ENCODE measurements at regions not wholly inside any gene's neighbourhood (a gene's known extent, or its start where the extent isn't known, plus 50 kb on each side); places are given as distances from the start of the nearest gene placed in this dataset.

- H3K9ac ChIP-seq (ENCODE audit: insufficient read length) = no peak overlapping the region
- DNase-seq (ENCODE audit: low read depth, low spot score) = no peak
- H3K36me3 ChIP-seq (ENCODE audit: insufficient read depth, low read length) = no peaks in the 10 kb centered on the region
- H3K9me3 ChIP-seq (ENCODE audit: low read depth, low read length) = no peaks in the 10 kb centered on the region
- TF ChIP-seq EZH2 (IDR thresholded peaks at IDR 0.05) (no peak), FOXP2 (optimal IDR thresholded peaks at IDR 0.05; ENCODE audit: control extremely low read depth, extremely low read length, insufficient read depth) (no peak), POLR2AphosphoS5 (IDR thresholded peaks at IDR 0.05; ENCODE audit: borderline replicate concordance, low read depth, low read length) (no peak)
- H3K4me3 ChIP-seq = no peak overlapping the region
- H3K27ac ChIP-seq = no peak overlapping the region
These were observed 622.4 kb downstream of the BCKDHB start for GRCh38 chr6:80728830-80729229.

- no peak for TF ChIP-seq FOXP2 (optimal IDR thresholded peaks at IDR 0.05; ENCODE audit: control extremely low read depth, extremely low read length, insufficient read depth)
- no peak for TF ChIP-seq EZH2 (IDR thresholded peaks at IDR 0.05)
- no peak for TF ChIP-seq POLR2AphosphoS5 (IDR thresholded peaks at IDR 0.05; ENCODE audit: borderline replicate concordance, low read depth, low read length)
- Histone ChIP-seq H3K27ac (no peak overlapping the region), H3K36me3 (ENCODE audit: insufficient read depth, low read length) (no peaks in the 10 kb centered on the region), H3K9me3 (ENCODE audit: low read depth, low read length) (no peaks in the 10 kb centered on the region), H3K4me3 (no peak overlapping the region), H3K9ac (ENCODE audit: insufficient read length) (no peak overlapping the region)
- no peak for DNase-seq (ENCODE audit: low read depth, low spot score)
These were observed 621.8 kb downstream of the BCKDHB start for GRCh38 chr6:80728101-80728750.

- no peak overlapping the region for H3K9ac ChIP-seq (ENCODE audit: insufficient read length)
- peak; percentile 14 for DNase-seq (ENCODE audit: low read depth, low spot score)
- H3K27ac ChIP-seq = no peak overlapping the region
- no peak overlapping the region; the same call in 1 of the 2 replicates for H3K4me3 ChIP-seq
- no peaks in the 10 kb centered on the region for H3K36me3 ChIP-seq (ENCODE audit: insufficient read depth, low read length)
- TF ChIP-seq EZH2 (IDR thresholded peaks at IDR 0.05) (no peak), FOXP2 (optimal IDR thresholded peaks at IDR 0.05; ENCODE audit: control extremely low read depth, extremely low read length, insufficient read depth) (peak; percentile 12), POLR2AphosphoS5 (IDR thresholded peaks at IDR 0.05; ENCODE audit: borderline replicate concordance, low read depth, low read length) (no peak)
- no peaks in the 10 kb centered on the region for H3K9me3 ChIP-seq (ENCODE audit: low read depth, low read length)
These were observed 618.9 kb downstream of the BCKDHB start for GRCh38 chr6:80725156-80725930.

GRCh38 chr6:80720824-80721223 lies 614.4 kb downstream of the BCKDHB start:
- Histone ChIP-seq H3K9ac (ENCODE audit: insufficient read length) (no peak overlapping the region), H3K9me3 (ENCODE audit: low read depth, low read length) (no peaks in the 10 kb centered on the region), H3K36me3 (ENCODE audit: insufficient read depth, low read length) (no peaks in the 10 kb centered on the region), H3K4me3 (no peak overlapping the region), H3K27ac (no peak overlapping the region)
- TF ChIP-seq FOXP2 (optimal IDR thresholded peaks at IDR 0.05; ENCODE audit: control extremely low read depth, extremely low read length, insufficient read depth) (no peak), EZH2 (IDR thresholded peaks at IDR 0.05) (no peak), POLR2AphosphoS5 (IDR thresholded peaks at IDR 0.05; ENCODE audit: borderline replicate concordance, low read depth, low read length) (no peak)
- no peak for DNase-seq (ENCODE audit: low read depth, low spot score)

GRCh38 chr6:80714513-80714912 lies 608.0 kb downstream of the BCKDHB start:
- Histone ChIP-seq H3K27ac (no peak overlapping the region), H3K9ac (ENCODE audit: insufficient read length) (no peak overlapping the region), H3K9me3 (ENCODE audit: low read depth, low read length) (no peaks in the 10 kb centered on the region), H3K36me3 (ENCODE audit: insufficient read depth, low read length) (no peaks in the 10 kb centered on the region), H3K4me3 (no peak overlapping the region)
- no peak for DNase-seq (ENCODE audit: low read depth, low spot score)
- TF ChIP-seq FOXP2 (optimal IDR thresholded peaks at IDR 0.05; ENCODE audit: control extremely low read depth, extremely low read length, insufficient read depth) (no peak), EZH2 (IDR thresholded peaks at IDR 0.05) (no peak), POLR2AphosphoS5 (IDR thresholded peaks at IDR 0.05; ENCODE audit: borderline replicate concordance, low read depth, low read length) (no peak)

- TF ChIP-seq FOXP2 (optimal IDR thresholded peaks at IDR 0.05; ENCODE audit: control extremely low read depth, extremely low read length, insufficient read depth) = no peak
- no peak for TF ChIP-seq EZH2 (IDR thresholded peaks at IDR 0.05)
- no peak for TF ChIP-seq POLR2AphosphoS5 (IDR thresholded peaks at IDR 0.05; ENCODE audit: borderline replicate concordance, low read depth, low read length)
- Histone ChIP-seq H3K36me3 (ENCODE audit: insufficient read depth, low read length) (no peaks in the 10 kb centered on the region), H3K4me3 (no peak overlapping the region), H3K27ac (no peak overlapping the region), H3K9me3 (ENCODE audit: low read depth, low read length) (no peaks in the 10 kb centered on the region), H3K9ac (ENCODE audit: insufficient read length) (no peak overlapping the region)
- DNase-seq (ENCODE audit: low read depth, low spot score) = no peak
These were observed 592.0 kb downstream of the BCKDHB start for GRCh38 chr6:80698459-80698858.

GRCh38 chr6:80696268-80696667 lies 589.8 kb downstream of the BCKDHB start:
- Histone ChIP-seq H3K36me3 (ENCODE audit: insufficient read depth, low read length) (no peaks in the 10 kb centered on the region), H3K9ac (ENCODE audit: insufficient read length) (no peak overlapping the region), H3K27ac (no peak overlapping the region), H3K9me3 (ENCODE audit: low read depth, low read length) (no peaks in the 10 kb centered on the region), H3K4me3 (no peak overlapping the region)
- TF ChIP-seq EZH2 (IDR thresholded peaks at IDR 0.05) = no peak
- no peak for TF ChIP-seq FOXP2 (optimal IDR thresholded peaks at IDR 0.05; ENCODE audit: control extremely low read depth, extremely low read length, insufficient read depth)
- TF ChIP-seq POLR2AphosphoS5 (IDR thresholded peaks at IDR 0.05; ENCODE audit: borderline replicate concordance, low read depth, low read length) = no peak
- no peak for DNase-seq (ENCODE audit: low read depth, low spot score)

- no peaks in the 10 kb centered on the region for H3K36me3 ChIP-seq (ENCODE audit: insufficient read depth, low read length)
- H3K9me3 ChIP-seq (ENCODE audit: low read depth, low read length) = no peaks in the 10 kb centered on the region
- DNase-seq (ENCODE audit: low read depth, low spot score) = peak; percentile 12
- peak overlapping the region; percentile 44 for H3K4me3 ChIP-seq
- H3K9ac ChIP-seq (ENCODE audit: insufficient read length) = peak overlapping the region; percentile 13
- peak overlapping the region; percentile 52 for H3K27ac ChIP-seq
- TF ChIP-seq POLR2AphosphoS5 (IDR thresholded peaks at IDR 0.05; ENCODE audit: borderline replicate concordance, low read depth, low read length) (no peak), EZH2 (IDR thresholded peaks at IDR 0.05) (no peak), FOXP2 (optimal IDR thresholded peaks at IDR 0.05; ENCODE audit: control extremely low read depth, extremely low read length, insufficient read depth) (no peak)
These were observed 584.2 kb downstream of the BCKDHB start for GRCh38 chr6:80690551-80691131.
